WERI-Rb-1 (cell line): ENCODE measurements at regions not wholly inside any gene's neighbourhood (a gene's known extent, or its start where the extent isn't known, plus 50 kb on each side); places are given as distances from the start of the nearest gene placed in this dataset.

Experiments used
- DNase-seq: peaks from one replicate; pipeline ENCODE4 v3.0.0-alpha.2; 2020
- H3K27ac ChIP-seq: fragments of 250-450 bp; sonication (Bioruptor Pico); 2 replicates; pipeline ENCODE4 v1.5.1; 2020; ENCODE audit warnings: mild to moderate bottlenecking, moderate library complexity
- H3K27me3 ChIP-seq: fragments of 250-450 bp; sonication (Bioruptor Pico); 2 replicates; pipeline ENCODE4 v1.5.1; 2021; ENCODE audit warnings: mild to moderate bottlenecking, low read depth, moderate library complexity; ENCODE audit not compliant: insufficient read depth, severe bottlenecking
- H3K36me3 ChIP-seq: fragments of 250-450 bp; sonication (Bioruptor Pico); 2 replicates; pipeline ENCODE4 v1.5.1; 2020; ENCODE audit warnings: mild to moderate bottlenecking, moderate library complexity
- H3K4me3 ChIP-seq: 2 replicates; pipeline ENCODE4 v1.5.1; 2011; ENCODE audit warnings: low read depth, mild to moderate bottlenecking, control low read depth, low read length
- H3K9me3 ChIP-seq: fragments of 250-450 bp; sonication (Bioruptor Pico); 2 replicates; pipeline ENCODE4 v1.5.1; 2021; ENCODE audit warnings: mild to moderate bottlenecking, moderate library complexity; ENCODE audit not compliant: severe bottlenecking
- CTCF ChIP-seq: IDR thresholded peaks from 2 replicates; pipeline ENCODE4 v1.5.1; 2011; ENCODE audit warnings: low read depth, mild to moderate bottlenecking, control low read depth, inconsistent platforms, low read length

DNA sequence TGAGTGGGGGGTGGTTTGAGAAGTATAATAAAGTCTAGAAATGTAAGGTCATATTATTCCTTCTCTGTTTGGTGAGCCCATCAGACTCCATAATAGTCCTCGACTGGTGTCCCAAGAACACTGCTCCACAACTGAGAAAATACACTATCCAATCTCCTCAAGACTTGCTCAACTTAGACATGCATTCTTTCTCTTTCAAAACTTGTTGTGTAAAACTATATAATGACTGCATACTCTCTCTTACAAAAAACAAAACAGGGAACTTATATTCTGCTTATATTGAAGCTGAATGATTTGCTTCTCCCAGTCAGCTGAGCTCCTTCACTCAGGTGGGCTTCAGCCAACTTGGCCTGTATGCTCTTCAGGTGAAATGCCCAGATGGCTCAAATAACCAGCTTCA lies 204.7 kb downstream of the ZNF365 start:
- Histone ChIP-seq H3K27ac (no peak overlapping the region), H3K27me3 (peaks cover 80% of the 10 kb centered on the region), H3K9me3 (no peaks in the 10 kb centered on the region), H3K4me3 (no peak overlapping the region), H3K36me3 (no peaks in the 10 kb centered on the region)
- no peak for TF ChIP-seq CTCF
- no peak for DNase-seq

- no peak for TF ChIP-seq CTCF
- Histone ChIP-seq H3K36me3 (no peaks in the 10 kb centered on the region), H3K4me3 (no peak overlapping the region), H3K27ac (no peak overlapping the region), H3K9me3 (no peaks in the 10 kb centered on the region), H3K27me3 (peaks cover 80% of the 10 kb centered on the region)
- no peak for DNase-seq
Observed at GRCh38 chr10:62580396-62580795, 206.2 kb downstream of the ZNF365 start.

DNA sequence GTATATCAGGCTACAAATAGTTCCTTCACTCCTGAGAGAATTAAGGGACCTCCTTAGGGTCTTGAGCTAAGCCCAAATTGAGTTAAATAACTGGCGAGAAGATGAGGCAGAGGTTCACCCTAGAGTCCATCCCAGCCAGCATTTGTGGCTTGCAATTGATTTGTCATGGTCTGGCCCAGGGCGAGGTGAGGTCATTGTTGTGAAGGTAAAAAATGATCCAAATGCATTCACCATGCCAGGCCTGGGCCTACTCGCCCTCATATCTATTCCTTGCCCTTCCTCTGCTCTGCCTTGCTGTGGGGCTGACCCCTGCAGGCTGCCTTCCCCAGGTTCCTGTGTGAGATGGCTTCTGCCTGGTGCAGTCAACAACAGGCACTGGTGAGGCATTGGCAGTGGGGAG lies 207.2 kb downstream of the ZNF365 start:
- no peak for DNase-seq
- Histone ChIP-seq H3K4me3 (no peak overlapping the region), H3K36me3 (no peaks in the 10 kb centered on the region), H3K27me3 (peaks cover 79% of the 10 kb centered on the region), H3K27ac (no peak overlapping the region), H3K9me3 (no peaks in the 10 kb centered on the region)
- no peak for TF ChIP-seq CTCF

GRCh38 chr10:62582101-62582705 lies 208.0 kb downstream of the ZNF365 start:
- no peak for DNase-seq
- H3K9me3 ChIP-seq = no peaks in the 10 kb centered on the region
- H3K27ac ChIP-seq = no peak overlapping the region
- TF ChIP-seq CTCF = no peak
- H3K27me3 ChIP-seq = peaks cover 83% of the 10 kb centered on the region
- no peak overlapping the region for H3K4me3 ChIP-seq
- H3K36me3 ChIP-seq = no peaks in the 10 kb centered on the region

GRCh38 chr10:62582804-62583208 lies 208.6 kb downstream of the ZNF365 start:
- no peak overlapping the region for H3K4me3 ChIP-seq
- H3K27ac ChIP-seq = no peak overlapping the region

More at GRCh38 chr10:62582804-62583208, 208.6 kb downstream of the ZNF365 start:
- no peaks in the 10 kb centered on the region for H3K36me3 ChIP-seq
- TF ChIP-seq CTCF = no peak
- no peaks in the 10 kb centered on the region for H3K9me3 ChIP-seq
- no peak for DNase-seq
- H3K27me3 ChIP-seq = peaks cover 83% of the 10 kb centered on the region
